HG03060 (cell line): ENCODE measurements at regions not wholly inside any gene's neighbourhood (a gene's known extent, or its start where the extent isn't known, plus 50 kb on each side); places are given as distances from the start of the nearest gene placed in this dataset.

Experiments used
- ATAC-seq: cut with Tn5 transposase; IDR thresholded peaks from one replicate; pipeline ENCODE4 v1.9.1; 2021; ENCODE audit warnings: low read depth, moderate number of reproducible peaks; ENCODE audit not compliant: unreplicated experiment

- no peak for ATAC-seq
Observed at GRCh38 chr5:27290172-27290571, 251.8 kb upstream of the CDH9 start.

- ATAC-seq, result no peak
Observed at GRCh38 chr5:27276119-27276518, 237.7 kb upstream of the CDH9 start.

- no peak for ATAC-seq
Observed at GRCh38 chr5:27275345-27275744, 237.0 kb upstream of the CDH9 start.

- ATAC-seq, result no peak
Observed at GRCh38 chr5:27269766-27270165, 231.4 kb upstream of the CDH9 start.

- ATAC-seq, result no peak
Observed at GRCh38 chr5:27267209-27267824, 228.9 kb upstream of the CDH9 start.

- ATAC-seq, result no peak
Observed at GRCh38 chr5:27266184-27266583, 227.8 kb upstream of the CDH9 start.

GRCh38 chr5:27257696-27258095 is 219.3 kb upstream of the CDH9 start:
- ATAC-seq, result no peak

- ATAC-seq, result no peak
Observed at GRCh38 chr5:27252911-27253310, 214.5 kb upstream of the CDH9 start.

- ATAC-seq, result no peak
Observed at GRCh38 chr5:27242258-27242626, 203.9 kb upstream of the CDH9 start.

- no peak for ATAC-seq
Observed at GRCh38 chr5:27241564-27242257, 203.3 kb upstream of the CDH9 start.

GRCh38 chr5:27240791-27241190 is 202.4 kb upstream of the CDH9 start:
- no peak for ATAC-seq

- no peak for ATAC-seq
Observed at GRCh38 chr5:27234916-27235315, 196.5 kb upstream of the CDH9 start.

- ATAC-seq, result no peak
Observed at GRCh38 chr5:27221410-27221809, 183.0 kb upstream of the CDH9 start.

GRCh38 chr5:27220752-27221151 is 182.4 kb upstream of the CDH9 start:
- no peak for ATAC-seq

GRCh38 chr5:27217977-27218376 is 179.6 kb upstream of the CDH9 start:
- no peak for ATAC-seq

GRCh38 chr5:27217155-27217956 is 179.0 kb upstream of the CDH9 start:
- ATAC-seq, result no peak

- no peak for ATAC-seq
Observed at GRCh38 chr5:27216367-27216950, 178.1 kb upstream of the CDH9 start.

GRCh38 chr5:27208051-27208450 is 169.7 kb upstream of the CDH9 start:
- no peak for ATAC-seq

- no peak for ATAC-seq
Observed at GRCh38 chr5:27191786-27192510, 153.6 kb upstream of the CDH9 start.

GRCh38 chr5:27172693-27173092 is 134.3 kb upstream of the CDH9 start:
- ATAC-seq, result no peak
